Endothelial cell of umbilical vein (primary cell): ENCODE measurements at regions not wholly inside any gene's neighbourhood (a gene's known extent, or its start where the extent isn't known, plus 50 kb on each side); places are given as distances from the start of the nearest gene placed in this dataset.

Source experiments
- BruUV-seq: library from RNA; stranded (reverse); fragments of 400-500 nt; replicated peaks from 2 replicates; lab custom pipeline; 2021; lab: Mats Ljungman, UMichigan
- CTCF ChIA-PET: fragments of 300-600, 350-600 bp; sonication (Branson Sonifier 250); formaldehyde crosslinking; loops from one replicate; lab custom pipeline; 2021; ENCODE audit warnings: antibody characterized with exemption, inconsistent platforms; lab: Charles Lee
- POLR2A ChIA-PET: fragments of 300-600, 350-600 bp; sonication (Branson Sonifier 250); formaldehyde crosslinking; loops from one replicate; lab custom pipeline; 2021; ENCODE audit warnings: antibody characterized with exemption, inconsistent platforms; lab: Charles Lee
- DNase-seq: peaks from one replicate; pipeline ENCODE4 v3.0.0-alpha.2; 2011; ENCODE audit warnings: low read depth, low spot score
- FAIRE-seq: peaks from 2 replicates; lab custom pipeline; 2011; peaks lifted over from hg19 to GRCh38; lab: Jason Lieb, UNC
- H2AFZ ChIP-seq: 2 replicates; pipeline ENCODE4 v1.6.0; 2012; ENCODE audit warnings: low read depth, low read length, control low read depth, inconsistent platforms
- H3K27ac ChIP-seq: 2 replicates; pipeline ENCODE4 v1.5.1; 2011; ENCODE audit warnings: low read depth, mild to moderate bottlenecking, control low read depth, low read length, moderate library complexity; ENCODE audit not compliant: insufficient read depth
- H3K27me3 ChIP-seq, 2 experiments: 2 replicates each; pipeline versions ENCODE4 v1.6.0 to v1.6.1; 2011; ENCODE audit warnings: low read length in 2 of 2, mixed read lengths in 1 of 2; ENCODE audit not compliant: control insufficient read depth in 2 of 2, insufficient read depth in 2 of 2
- H3K36me3 ChIP-seq, 2 experiments: 2 replicates in 1 of 2; 3 replicates in 1 of 2; pipeline ENCODE4 v1.5.1; 2011; ENCODE audit warnings: low read length in 2 of 2, mild to moderate bottlenecking in 1 of 2, moderate library complexity in 1 of 2; ENCODE audit not compliant: control insufficient read depth in 2 of 2, insufficient read depth in 2 of 2; ENCODE audit errors: extremely low read depth in 1 of 2
- H3K4me1 ChIP-seq: 3 replicates; pipeline ENCODE4 v1.5.1; 2011; ENCODE audit warnings: mild to moderate bottlenecking, low read length; ENCODE audit not compliant: control insufficient read depth, insufficient read depth; ENCODE audit errors: extremely low read depth
- H3K4me2 ChIP-seq: 2 replicates; pipeline ENCODE4 v1.6.1; 2011; ENCODE audit warnings: low read length, control low read depth, mixed read lengths; ENCODE audit not compliant: insufficient read depth
- H3K4me3 ChIP-seq, 3 experiments: fragments of 200-600 bp in 1 of 3; sonication (generic), shearing (Covaris generic) in 1 of 3; replicated peaks in 1 of 3; 2 replicates each; pipeline ENCODE4 v1.5.1; 2011 to 2016; ENCODE audit warnings: control low read depth in 3 of 3, low read length in 3 of 3, mild to moderate bottlenecking in 2 of 3, inconsistent platforms in 1 of 3, low read depth in 1 of 3, moderate library complexity in 1 of 3; ENCODE audit not compliant: insufficient read depth in 1 of 3
- H3K79me2 ChIP-seq: 2 replicates; pipeline ENCODE4 v1.6.0; 2012; ENCODE audit warnings: low read length, inconsistent platforms; ENCODE audit not compliant: control insufficient read depth, insufficient read depth
- H3K9ac ChIP-seq: replicated peaks from 2 replicates; pipeline ENCODE3; 2011; ENCODE audit warnings: low read length, control low read depth; ENCODE audit not compliant: insufficient read depth; ENCODE audit errors: extremely low read depth
- H3K9me1 ChIP-seq: replicated peaks from 3 replicates; pipeline ENCODE4 v1.6.0; 2011; ENCODE audit warnings: mild to moderate bottlenecking, low read length; ENCODE audit not compliant: control insufficient read depth, insufficient read depth; ENCODE audit errors: extremely low read depth
- H3K9me3 ChIP-seq: replicated peaks from 2 replicates; pipeline ENCODE4 v1.5.1; 2012; ENCODE audit warnings: low read length, inconsistent platforms; ENCODE audit not compliant: control insufficient read depth, insufficient read depth
- H4K20me1 ChIP-seq: replicated peaks from 2 replicates; pipeline ENCODE3; 2011; ENCODE audit warnings: mild to moderate bottlenecking, low read length; ENCODE audit not compliant: control insufficient read depth, insufficient read depth; ENCODE audit errors: extremely low read depth
- CTCF ChIP-seq, 2 donors: IDR thresholded peaks; 1 replicate in 1 of 2; 2 replicates in 1 of 2; pipeline ENCODE4 v1.5.1; 2011; ENCODE audit warnings: low read length in 2 of 2, mild to moderate bottlenecking in 2 of 2, moderate library complexity in 2 of 2, control low read depth in 1 of 2, inconsistent platforms in 1 of 2, low read depth in 1 of 2; ENCODE audit not compliant: insufficient read depth in 1 of 2; ENCODE audit errors: extremely low read depth in 1 of 2
- EZH2 ChIP-seq: IDR thresholded peaks from 2 replicates; pipeline ENCODE4 v1.6.1; 2012; ENCODE audit warnings: borderline replicate concordance, low read depth, mild to moderate bottlenecking, moderate library complexity, low read length, inconsistent platforms; ENCODE audit not compliant: severe bottlenecking
- FOS ChIP-seq: IDR thresholded peaks from 2 replicates; pipeline ENCODE4 v1.6.1; 2011; ENCODE audit warnings: mild to moderate bottlenecking, low read length, moderate library complexity, borderline replicate concordance; ENCODE audit not compliant: insufficient read depth
- GATA2 ChIP-seq: IDR thresholded peaks from 2 replicates; pipeline ENCODE4 v1.7.0; 2011; ENCODE audit warnings: low read depth, mild to moderate bottlenecking, moderate library complexity, mixed read lengths, low read length; ENCODE audit not compliant: insufficient read length, insufficient read depth
- JUN ChIP-seq: IDR thresholded peaks from 2 replicates; pipeline ENCODE4 v1.6.1; 2011; ENCODE audit warnings: borderline replicate concordance, low read depth; ENCODE audit not compliant: insufficient read length, insufficient read depth
- MAX ChIP-seq: IDR thresholded peaks from 2 replicates; pipeline ENCODE4 v1.6.1; 2011; ENCODE audit not compliant: insufficient read depth, insufficient read length
- MYC ChIP-seq: IDR thresholded peaks from one replicate; pipeline ENCODE4 v1.6.1; 2011; ENCODE audit warnings: mild to moderate bottlenecking, low read depth, low read length
- POLR2A ChIP-seq: IDR thresholded peaks from 2 replicates; pipeline ENCODE4 v1.6.1; 2012; ENCODE audit warnings: low read depth, mild to moderate bottlenecking, control low read depth, low read length
- POLR2AphosphoS5 ChIP-seq: IDR thresholded peaks from 2 replicates; pipeline ENCODE4 v1.6.1; 2012; ENCODE audit warnings: low read depth, mild to moderate bottlenecking, control low read depth, low read length, moderate library complexity; ENCODE audit not compliant: insufficient read depth
- dilution Hi-C: fragments of 300-500 bp; cut with MboI; formaldehyde crosslinking; loops from one replicate; pipeline ENCODE4 v1.15.0; 2019; ENCODE audit warnings: low sequenced_read_pairs; ENCODE audit not compliant: extremely low pct_ligation_motif_present
- intact Hi-C: fragments of 100-400 bp; cut with micrococcal nuclease; formaldehyde crosslinking; loops from one replicate; pipeline ENCODE4 v1.10.0; 2022

GRCh38 chr12:124397807-124398577 is 103.1 kb downstream of the RFLNA start:
- no peak for FAIRE-seq
- Histone ChIP-seq H3K27ac (no peak overlapping the region), H3K9me3 (no peaks in the 10 kb centered on the region), H3K9me1 (no peaks in the 10 kb centered on the region), H3K27me3 (no peaks in the 10 kb centered on the region), H3K9ac (no peak overlapping the region), H3K36me3 (peaks cover 0 to 7% of the 10 kb centered on the region in 2 experiments), H2AFZ (no peak overlapping the region), H3K79me2 (no peaks in the 10 kb centered on the region), H3K4me3 (no peak overlapping the region), H4K20me1 (no peaks in the 10 kb centered on the region), H3K4me1 (peaks cover 13% of the 10 kb centered on the region), H3K4me2 (no peak overlapping the region)
- dilution Hi-C loops, result no loop called here
- CTCF ChIA-PET, result interaction anchor here (0.8 to 2.7 kb wide), 7 partner anchors 10 to 50 kb away, joined by 3 to 60 read pairs (median 15); no protein-coding TSS in a partner anchor
- intact Hi-C loops, result no loop called here
- no peak for DNase-seq
- TF ChIP-seq GATA2 (no peak), POLR2AphosphoS5 (no peak)
- POLR2A ChIA-PET, result no interaction called here
- BruUV-seq, result no TSS peak

GRCh38 chr12:124397399-124397679 is 102.4 kb downstream of the RFLNA start:
- BruUV-seq, result no TSS peak
- dilution Hi-C loops, result no loop called here
- no peaks in the 10 kb centered on the region for H3K9me1 ChIP-seq
- H3K27me3 ChIP-seq, result no peaks in the 10 kb centered on the region
- H3K9ac ChIP-seq, result no peak overlapping the region
- peaks cover 0 to 7% of the 10 kb centered on the region in 2 experiments for H3K36me3 ChIP-seq
- TF ChIP-seq GATA2, result no peak
- TF ChIP-seq MYC, result no peak
- TF ChIP-seq EZH2, result no peak
- no peak for TF ChIP-seq MAX
- no peak for TF ChIP-seq JUN
- no peak for TF ChIP-seq CTCF (IDR thresholded peaks at IDR 0.05; ENCODE audit: extremely low read depth in 1 of 2, insufficient read depth in 1 of 2, low read depth in 1 of 2, low read length in 2 of 2)
- no peak for TF ChIP-seq FOS
- TF ChIP-seq POLR2AphosphoS5, result no peak
- no peak for TF ChIP-seq POLR2A
- ChIA-PET POLR2A (no interaction called here), CTCF (interaction anchor here (1.1 to 2.7 kb wide), 5 partner anchors 9 to 49 kb away, joined by 3 to 60 read pairs (median 35); no protein-coding TSS in a partner anchor)
- no peak overlapping the region for H3K4me3 ChIP-seq
- no peak overlapping the region for H2AFZ ChIP-seq
- no peaks in the 10 kb centered on the region for H3K9me3 ChIP-seq
- no peak overlapping the region for H3K4me2 ChIP-seq
- FAIRE-seq (no peak), DNase-seq (no peak)
- no peak overlapping the region for H3K27ac ChIP-seq
- H3K79me2 ChIP-seq, result no peaks in the 10 kb centered on the region
- no peaks in the 10 kb centered on the region for H4K20me1 ChIP-seq
- intact Hi-C loops, result no loop called here
- peaks cover 19% of the 10 kb centered on the region for H3K4me1 ChIP-seq
